ENCODE measurements at regions not wholly inside any gene's neighbourhood (a gene's known extent, or its start where the extent isn't known, plus 50 kb on each side); places are given as distances from the start of the nearest gene placed in this dataset.
"Not testable (repeated sequence)": the region's sequence is repeated elsewhere in the genome, so short reads cannot be mapped to it uniquely, and the experiment has no call there.

- no peak for DNase-seq
These were observed 50.8 kb upstream of the PRSS1 start for GRCh38 chr7:142698429-142698828.

DNA sequence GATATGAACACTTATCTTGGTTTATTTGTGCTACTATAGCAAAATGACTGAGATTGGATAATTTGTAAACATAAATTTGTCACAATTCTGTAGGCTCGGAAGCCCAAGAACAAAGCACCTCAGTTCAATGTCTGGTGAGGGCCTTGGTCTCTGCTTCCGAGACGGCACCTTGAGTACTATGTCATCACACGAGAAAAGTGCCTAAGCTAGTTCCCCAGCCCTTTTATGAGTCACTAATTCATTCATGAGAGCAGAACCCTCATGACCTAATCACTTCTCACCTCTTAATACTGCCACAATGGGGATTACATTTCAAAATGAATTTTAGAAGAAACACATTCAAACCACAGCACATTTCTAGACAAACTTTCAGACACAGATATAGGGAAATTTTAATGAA lies 52.0 kb upstream of the PRSS1 start:
- no peak for DNase-seq

GRCh38 chr7:142696456-142697179 lies 52.7 kb upstream of the PRSS1 start:
- no peak for DNase-seq

- no peak for DNase-seq
These were observed 55.4 kb upstream of the PRSS1 start for GRCh38 chr7:142693911-142694310.

DNA sequence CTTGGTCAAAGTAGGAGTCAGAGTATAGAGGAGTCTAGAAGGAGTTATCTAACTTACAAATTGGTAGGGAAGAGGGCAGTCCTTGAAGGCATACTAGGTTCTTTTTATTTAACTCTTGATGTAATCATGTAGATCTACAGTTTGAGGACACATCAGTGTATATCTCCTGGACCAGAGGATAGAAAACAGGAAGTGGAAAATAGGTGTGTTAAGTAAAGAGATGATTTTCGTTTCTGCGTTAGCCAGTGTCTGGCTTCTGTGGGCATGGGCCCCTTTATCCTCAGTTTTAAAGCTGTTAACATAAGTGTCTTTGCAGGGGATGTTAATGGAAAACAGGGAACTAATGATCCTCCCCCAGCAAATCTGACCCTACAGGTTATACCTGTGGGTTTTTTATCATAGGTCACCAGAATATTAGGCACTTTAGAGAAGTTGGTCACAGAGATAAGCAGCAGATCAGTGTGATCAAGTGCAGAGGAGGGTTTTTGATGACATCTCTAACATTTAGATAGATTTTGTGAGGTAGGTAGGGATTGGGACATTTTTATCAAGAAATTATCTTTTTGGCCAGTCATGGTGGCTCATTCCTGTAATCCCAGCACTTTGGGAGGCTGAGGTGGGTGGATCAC lies 58.6 kb upstream of the PRSS1 start:
- no peak for DNase-seq

- DNase-seq, result no peak
These were observed 59.7 kb upstream of the PRSS1 start for GRCh38 chr7:142689439-142690120.

DNA sequence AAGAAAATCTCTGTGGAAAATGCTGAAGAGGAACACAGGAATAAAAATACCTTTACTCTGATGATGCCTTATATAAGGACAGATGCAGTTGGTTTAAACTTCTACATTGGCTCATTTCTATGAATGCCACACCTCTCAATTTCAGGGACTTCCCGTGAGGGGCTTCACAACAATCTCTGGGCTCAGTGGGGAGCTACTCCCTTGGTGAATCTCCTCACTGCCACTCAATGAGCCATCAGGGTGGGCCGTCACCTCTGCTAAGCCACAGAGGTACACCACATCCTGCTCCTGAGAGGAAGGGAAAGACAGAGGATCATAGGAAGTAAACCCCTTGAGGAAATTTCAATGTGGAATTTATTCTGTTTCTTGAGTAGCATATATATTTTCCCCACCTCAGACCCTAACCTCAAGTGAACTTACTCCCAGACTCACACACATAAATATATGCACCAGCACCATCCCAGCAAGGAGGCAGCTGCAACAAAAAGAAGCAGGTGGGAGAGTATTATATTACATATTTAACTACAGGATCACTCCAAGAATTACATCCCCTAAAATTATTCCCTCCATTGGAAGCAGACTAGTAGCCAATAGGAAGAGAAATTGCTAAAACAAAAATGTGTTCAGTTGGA lies 63.3 kb upstream of the PRSS1 start:
- DNase-seq, result no peak

GRCh38 chr7:142681314-142682092 lies 67.8 kb upstream of the PRSS1 start:
- no peak for DNase-seq

DNA sequence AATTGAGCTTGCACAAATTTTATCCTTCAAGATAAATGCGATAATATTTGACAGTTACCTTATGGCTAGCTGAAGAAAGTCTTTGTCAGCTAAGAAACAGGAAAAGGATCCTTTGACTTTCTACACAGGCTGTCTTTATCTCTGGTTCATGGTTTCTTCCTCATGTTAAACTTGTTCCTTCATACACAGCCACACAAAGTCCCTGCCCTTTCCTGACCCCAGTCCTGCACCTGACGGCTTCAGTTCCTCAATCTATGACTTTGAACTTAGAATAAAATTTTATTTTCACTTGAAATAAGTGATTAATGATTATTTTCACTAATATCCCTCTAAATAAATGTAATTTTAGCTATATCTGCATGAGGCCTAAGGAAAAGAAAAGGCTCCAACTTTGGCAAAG lies 77.8 kb upstream of the PRSS1 start:
- no peak for DNase-seq

DNA sequence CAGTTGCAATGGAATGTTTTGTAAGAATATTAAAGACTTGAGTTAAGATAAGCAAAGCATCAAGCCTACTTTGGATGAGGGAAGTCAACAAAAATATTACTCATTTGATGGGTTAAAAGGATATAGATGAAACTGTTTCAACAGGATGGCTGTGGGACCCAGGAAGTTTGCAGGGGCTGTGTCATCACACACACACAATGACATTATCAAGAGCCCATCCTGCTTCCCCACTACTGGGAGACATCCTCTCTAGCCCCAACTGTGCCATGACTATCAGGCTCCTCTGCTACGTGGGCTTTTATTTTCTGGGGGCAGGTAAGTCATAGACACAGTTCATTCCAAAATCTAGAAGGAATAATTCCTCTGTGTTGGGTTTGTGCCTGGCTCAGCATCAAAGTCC lies 78.8 kb upstream of the PRSS1 start:
- no peak for DNase-seq

GRCh38 chr7:142669074-142669654 lies 80.1 kb upstream of the PRSS1 start:
- no peak for DNase-seq

DNA sequence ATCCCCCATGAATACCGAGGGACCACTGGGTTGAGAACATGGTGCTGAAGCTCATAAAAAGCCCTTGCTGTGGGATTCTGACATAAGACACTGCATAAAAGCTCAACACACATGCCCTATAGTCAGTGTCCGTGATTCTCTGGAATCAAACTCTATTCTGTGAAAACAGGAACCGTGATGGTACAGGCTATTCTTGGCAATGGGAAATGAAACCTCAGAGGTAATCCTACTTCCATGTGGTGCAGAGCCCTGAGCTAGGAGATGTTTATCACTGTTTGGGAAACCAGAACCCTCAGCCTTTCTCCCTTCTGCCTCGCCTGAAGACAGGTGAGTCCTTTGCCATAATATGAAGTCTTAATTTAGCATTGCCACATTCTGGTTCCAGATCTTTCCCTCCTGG lies 80.8 kb upstream of the PRSS1 start:
- no peak for DNase-seq

DNA sequence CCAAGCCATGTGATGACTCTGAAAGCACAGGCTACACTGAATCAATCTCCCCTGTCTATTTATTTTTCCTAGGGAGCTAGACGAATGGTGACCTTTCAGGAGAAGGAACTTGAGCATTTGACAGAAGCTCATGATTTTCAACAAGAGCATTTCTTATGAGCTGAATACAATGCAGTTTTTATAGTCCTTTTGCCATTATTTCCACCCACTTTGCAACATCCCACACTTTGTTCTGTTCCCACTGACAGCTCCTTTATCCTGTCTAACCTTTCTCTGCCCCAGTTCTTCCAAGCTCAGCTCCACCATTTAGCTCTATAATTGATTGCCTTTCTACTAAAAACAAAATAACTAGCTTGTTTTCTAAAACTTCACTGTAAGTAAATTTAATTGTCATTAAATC lies 91.9 kb upstream of the PRSS1 start:
- no peak for DNase-seq

DNA sequence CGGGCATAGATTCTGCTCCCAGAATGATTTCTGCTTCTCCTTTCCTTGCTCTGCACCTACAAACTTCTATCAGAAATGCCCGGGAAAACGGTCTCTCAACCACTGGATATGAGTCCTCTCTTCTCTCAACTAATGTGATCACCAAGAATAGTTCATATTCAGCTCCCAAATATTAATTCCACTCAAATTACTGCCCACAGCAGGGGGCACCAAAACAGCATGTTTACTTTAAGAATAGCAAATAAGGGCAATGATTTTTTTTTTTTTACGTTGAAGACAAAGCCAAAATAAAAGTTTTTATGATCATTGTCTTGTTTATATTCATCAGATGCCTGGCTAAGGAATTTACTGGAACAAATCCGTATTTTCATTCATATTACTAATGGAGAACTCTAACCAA lies 94.9 kb upstream of the PRSS1 start:
- no peak for DNase-seq

GRCh38 chr7:142647749-142648148 lies 101.5 kb upstream of the PRSS1 start:
- DNase-seq, result no peak

DNA sequence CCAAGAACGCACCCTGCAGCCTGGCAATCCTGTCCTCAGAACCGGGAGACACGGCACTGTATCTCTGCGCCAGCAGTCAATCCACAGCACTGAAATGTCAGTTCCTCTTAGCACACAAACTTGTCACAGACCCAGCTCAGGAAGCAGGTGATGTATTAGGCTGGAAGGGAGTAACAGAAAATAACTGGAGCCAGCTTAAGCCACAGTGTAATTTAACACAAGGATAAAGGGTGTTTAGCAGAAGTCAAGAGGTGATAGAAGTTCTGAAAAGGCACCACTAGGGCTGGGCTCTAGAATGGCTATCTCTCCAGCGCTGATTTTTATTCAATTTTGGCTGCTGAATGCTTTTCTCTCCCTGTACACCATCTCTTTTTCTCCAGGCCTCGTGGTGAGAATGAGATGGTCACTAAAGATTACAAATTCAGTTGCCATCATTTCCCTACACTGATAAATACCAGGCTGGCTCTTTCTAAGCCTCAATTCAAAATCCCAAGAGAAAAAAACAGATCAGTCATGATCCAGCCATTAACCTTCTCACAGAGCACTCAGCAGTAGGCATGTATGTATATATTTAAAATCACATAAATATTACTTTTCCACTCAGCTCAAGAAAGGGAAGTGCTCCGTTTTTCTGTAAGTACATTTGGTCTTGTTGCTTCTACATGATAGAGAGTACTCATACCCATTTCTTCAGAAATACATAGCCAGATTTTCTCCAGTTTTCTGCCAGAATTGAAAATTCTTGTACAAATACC lies 102.7 kb upstream of the PRSS1 start:
- no peak for DNase-seq

- DNase-seq, result no peak
These were observed 103.5 kb upstream of the PRSS1 start for GRCh38 chr7:142645777-142646176.

DNA sequence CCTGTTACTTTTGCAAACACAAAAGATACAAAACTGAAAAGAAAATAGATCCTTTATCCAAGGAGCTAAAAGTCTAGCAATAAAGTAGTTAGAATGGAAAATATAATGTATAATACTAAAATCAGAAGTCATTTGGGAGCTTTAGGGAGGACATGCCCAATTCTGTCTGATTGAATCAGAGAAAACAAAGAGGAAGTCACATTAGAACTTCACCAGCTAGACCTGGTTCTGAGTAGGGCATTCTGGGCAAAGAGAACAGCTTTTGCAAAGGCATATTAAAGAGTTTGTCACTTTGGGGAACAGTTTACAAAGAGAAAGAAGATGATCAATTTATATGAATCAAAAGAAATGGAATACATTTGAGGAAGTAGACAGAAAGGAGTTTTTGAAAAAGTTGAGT lies 107.0 kb upstream of the PRSS1 start:
- DNase-seq, result no peak

DNA sequence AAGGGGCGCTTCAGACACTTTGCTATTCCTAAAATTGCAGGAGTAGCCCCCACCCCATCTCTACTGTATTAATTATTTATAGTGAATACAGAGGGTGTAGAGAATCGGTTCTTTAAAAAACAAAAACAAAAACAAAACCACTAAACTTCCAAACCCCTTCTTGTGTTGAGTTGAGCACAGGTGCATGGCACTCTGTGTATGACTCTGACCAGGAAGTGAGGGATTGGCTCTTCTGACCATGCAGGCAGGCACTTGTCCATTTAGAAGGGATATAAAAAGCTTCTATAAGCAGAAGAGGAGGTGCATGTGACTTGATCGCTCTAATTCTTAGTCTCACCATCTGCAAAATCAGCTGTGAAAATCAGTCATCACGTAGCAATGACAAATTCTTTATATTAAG lies 108.0 kb upstream of the PRSS1 start:
- not testable (repeated sequence) for DNase-seq

GRCh38 chr7:142638581-142638980 lies 110.7 kb upstream of the PRSS1 start:
- DNase-seq, result no peak

DNA sequence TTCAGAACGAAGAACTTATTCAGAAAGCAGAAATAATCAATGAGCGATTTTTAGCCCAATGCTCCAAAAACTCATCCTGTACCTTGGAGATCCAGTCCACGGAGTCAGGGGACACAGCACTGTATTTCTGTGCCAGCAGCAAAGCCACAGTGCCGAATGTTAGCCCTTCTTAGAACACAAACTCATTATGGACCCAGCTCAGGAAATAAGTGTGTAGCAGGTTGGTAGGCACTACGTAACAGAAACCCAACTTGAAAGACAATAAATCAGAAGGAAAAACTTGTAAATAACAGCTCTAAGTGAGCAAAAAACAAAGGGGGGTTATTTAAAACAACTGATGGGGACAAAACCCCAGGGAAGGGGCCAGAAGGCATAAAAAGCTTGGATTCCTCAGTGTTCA lies 112.0 kb upstream of the PRSS1 start:
- no peak for DNase-seq

- peak; percentile 35 for DNase-seq
These were observed 112.5 kb upstream of the PRSS1 start for GRCh38 chr7:142636751-142637150.

All from stimulated activated CD8-positive, alpha-beta memory T cell treated with anti-CD3 and anti-CD28 coated beads, Interleukin-4, amount 100 ng/mL, for 48 hours (primary cell).